HG03045 (cell line): ENCODE measurements at regions not wholly inside any gene's neighbourhood (a gene's known extent, or its start where the extent isn't known, plus 50 kb on each side); places are given as distances from the start of the nearest gene placed in this dataset.

Experiments used
- ATAC-seq: cut with Tn5 transposase; IDR thresholded peaks from one replicate; pipeline ENCODE4 v1.9.1; 2021; ENCODE audit warnings: mild to moderate bottlenecking, moderate library complexity; ENCODE audit not compliant: unreplicated experiment

GRCh38 chr1:198902655-198903054, 263.8 kb downstream of the PTPRC start:
- no peak for ATAC-seq

- no peak for ATAC-seq
Measured at GRCh38 chr1:198903203-198903602, 264.4 kb downstream of the PTPRC start.

- ATAC-seq: no peak
Measured at GRCh38 chr1:198903621-198904020, 264.8 kb downstream of the PTPRC start.

GRCh38 chr1:198904321-198904720, 265.5 kb downstream of the PTPRC start:
- no peak for ATAC-seq

GRCh38 chr1:198906739-198907422, 268.0 kb downstream of the PTPRC start:
- ATAC-seq: no peak

- ATAC-seq: no peak
Measured at GRCh38 chr1:198907423-198907746, 268.5 kb downstream of the PTPRC start.

GRCh38 chr1:198908995-198909394, 270.2 kb downstream of the PTPRC start:
- ATAC-seq: no peak

- ATAC-seq: no peak
Measured at GRCh38 chr1:198909973-198910372, 271.1 kb downstream of the PTPRC start.

- no peak for ATAC-seq
Measured at GRCh38 chr1:198910816-198911215, 272.0 kb downstream of the PTPRC start.

- ATAC-seq: no peak
Measured at GRCh38 chr1:198912046-198912445, 273.2 kb downstream of the PTPRC start.

- ATAC-seq: no peak
Measured at GRCh38 chr1:198913667-198914066, 274.8 kb downstream of the PTPRC start.

- no peak for ATAC-seq
Measured at GRCh38 chr1:198915327-198916231, 276.7 kb downstream of the PTPRC start.

- no peak for ATAC-seq
Measured at GRCh38 chr1:198917226-198917625, 278.4 kb downstream of the PTPRC start.

GRCh38 chr1:198918920-198919319, 280.1 kb downstream of the PTPRC start:
- no peak for ATAC-seq

- peak; percentile 55 for ATAC-seq
Measured at GRCh38 chr1:198919667-198920398, 281.0 kb downstream of the PTPRC start.

- peak; percentile 72 for ATAC-seq
Measured at GRCh38 chr1:198922638-198923430, 284.0 kb downstream of the PTPRC start.

GRCh38 chr1:198923993-198924392, 285.2 kb downstream of the PTPRC start:
- ATAC-seq: no peak

- ATAC-seq: no peak
Measured at GRCh38 chr1:198925567-198925966, 286.7 kb downstream of the PTPRC start.

GRCh38 chr1:198927129-198927528, 288.3 kb downstream of the PTPRC start:
- ATAC-seq: no peak

GRCh38 chr1:198929111-198929604, 290.3 kb downstream of the PTPRC start:
- no peak for ATAC-seq
